Stimulated activated naive CD8-positive, alpha-beta T cell treated with anti-CD3 and anti-CD28 coated beads, Interleukin-15, Interleukin-2, amounts not matched to agents 100 ng/mL and 50 ng/mL, for 24 hours (primary cell): ENCODE measurements at regions not wholly inside any gene's neighbourhood (a gene's known extent, or its start where the extent isn't known, plus 50 kb on each side); places are given as distances from the start of the nearest gene placed in this dataset.
A peak's percentile ranks its signal among the peaks of the same experiment; 100 is the strongest.
"Not testable (repeated sequence)": the region's sequence is repeated elsewhere in the genome, so short reads cannot be mapped to it uniquely, and the experiment has no call there.

Experiments used
- H3K27ac Mint-ChIP-seq: one replicate; pipeline ENCODE4 v1.8.0; 2021; ENCODE audit warnings: mild to moderate bottlenecking, mixed read lengths
- H3K27me3 Mint-ChIP-seq: one replicate; pipeline ENCODE4 v1.8.0; 2021; ENCODE audit warnings: mixed read lengths
- H3K36me3 Mint-ChIP-seq: one replicate; pipeline ENCODE4 v1.8.0; 2021; ENCODE audit warnings: low read depth, mixed read lengths
- H3K4me1 Mint-ChIP-seq: one replicate; pipeline ENCODE4 v1.8.0; 2021; ENCODE audit warnings: low read depth, mixed read lengths
- H3K4me3 Mint-ChIP-seq: one replicate; pipeline ENCODE4 v1.8.0; 2021; ENCODE audit warnings: mild to moderate bottlenecking, mixed read lengths
- H3K9me3 Mint-ChIP-seq: one replicate; pipeline ENCODE4 v1.8.0; 2021; ENCODE audit warnings: mixed read lengths

DNA sequence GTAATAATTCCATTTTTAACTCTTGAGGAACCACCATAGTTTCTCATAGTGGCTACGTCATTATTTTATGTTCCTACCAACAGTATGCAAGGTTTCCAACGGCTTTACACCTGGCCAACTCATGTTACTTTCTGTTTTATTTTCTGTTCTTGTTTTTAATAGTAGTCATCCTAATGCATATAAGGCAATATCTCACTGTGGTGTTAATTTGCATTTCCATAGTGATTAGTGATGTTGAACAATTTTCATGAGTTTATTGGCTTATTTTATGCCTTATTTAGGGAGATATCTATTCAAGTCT is 465.5 kb upstream of the KLF6 start:
- Mint-ChIP-seq H3K4me3 (no peak overlapping the region), H3K36me3 (no peaks in the 10 kb centered on the region), H3K27me3 (peaks cover 5% of the 10 kb centered on the region), H3K27ac (no peak overlapping the region), H3K9me3 (peaks cover 5% of the 10 kb centered on the region), H3K4me1 (peaks cover 31% of the 10 kb centered on the region)

DNA sequence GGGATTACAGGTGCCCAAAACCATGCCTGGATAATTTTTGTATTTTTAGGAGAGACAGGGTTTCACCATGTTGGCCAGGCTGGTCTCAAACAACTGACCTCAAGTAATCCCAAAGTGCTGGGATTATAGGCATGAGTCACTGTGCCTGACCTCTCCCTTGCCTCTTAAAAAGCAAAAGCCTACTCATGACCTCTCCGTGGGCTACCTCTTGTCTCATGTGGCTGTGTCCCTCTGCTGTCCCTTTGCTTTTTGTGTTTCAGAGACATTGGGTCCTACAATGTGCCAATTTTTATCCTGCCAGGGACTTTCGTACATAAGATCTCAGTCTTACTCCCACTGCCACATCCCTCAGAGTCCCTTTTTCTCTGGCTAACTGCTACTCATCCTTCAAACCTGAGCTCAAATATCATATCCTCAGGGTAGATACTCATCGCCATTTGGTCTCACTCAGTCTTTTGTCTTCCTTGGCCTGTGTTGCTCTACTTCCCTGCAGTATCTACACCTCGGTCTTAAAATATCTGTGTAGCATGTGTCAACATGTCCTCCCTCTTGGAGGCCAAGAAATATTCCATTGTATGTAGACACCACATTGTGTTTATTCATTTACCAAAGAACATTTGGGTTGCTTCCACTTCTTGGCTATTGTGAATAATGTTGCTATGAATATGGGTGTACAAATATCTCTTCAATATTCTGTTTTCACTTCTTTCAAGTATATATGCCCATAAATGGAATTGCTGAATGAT is 465.0 kb upstream of the KLF6 start:
- peaks cover under 1% of the 10 kb centered on the region for H3K9me3 Mint-ChIP-seq
- H3K4me3 Mint-ChIP-seq, result no peak overlapping the region
- H3K27ac Mint-ChIP-seq, result no peak overlapping the region
- no peaks in the 10 kb centered on the region for H3K36me3 Mint-ChIP-seq
- peaks cover under 1% of the 10 kb centered on the region for H3K27me3 Mint-ChIP-seq
- peaks cover 33% of the 10 kb centered on the region for H3K4me1 Mint-ChIP-seq

GRCh38 chr10:4247379-4247778 is 462.4 kb upstream of the KLF6 start:
- Mint-ChIP-seq H3K9me3 (no peaks in the 10 kb centered on the region), H3K36me3 (no peaks in the 10 kb centered on the region), H3K27ac (peak overlapping the region; percentile 70), H3K4me3 (peak overlapping the region; percentile 38), H3K27me3 (no peaks in the 10 kb centered on the region), H3K4me1 (peaks cover 58% of the 10 kb centered on the region)

GRCh38 chr10:4246881-4247358 is 461.9 kb upstream of the KLF6 start:
- H3K4me3 Mint-ChIP-seq, result peak overlapping the region; percentile 38
- H3K4me1 Mint-ChIP-seq, result peaks cover 63% of the 10 kb centered on the region
- no peaks in the 10 kb centered on the region for H3K36me3 Mint-ChIP-seq
- peak overlapping the region; percentile 70 for H3K27ac Mint-ChIP-seq
- H3K27me3 Mint-ChIP-seq, result no peaks in the 10 kb centered on the region
- H3K9me3 Mint-ChIP-seq, result no peaks in the 10 kb centered on the region

DNA sequence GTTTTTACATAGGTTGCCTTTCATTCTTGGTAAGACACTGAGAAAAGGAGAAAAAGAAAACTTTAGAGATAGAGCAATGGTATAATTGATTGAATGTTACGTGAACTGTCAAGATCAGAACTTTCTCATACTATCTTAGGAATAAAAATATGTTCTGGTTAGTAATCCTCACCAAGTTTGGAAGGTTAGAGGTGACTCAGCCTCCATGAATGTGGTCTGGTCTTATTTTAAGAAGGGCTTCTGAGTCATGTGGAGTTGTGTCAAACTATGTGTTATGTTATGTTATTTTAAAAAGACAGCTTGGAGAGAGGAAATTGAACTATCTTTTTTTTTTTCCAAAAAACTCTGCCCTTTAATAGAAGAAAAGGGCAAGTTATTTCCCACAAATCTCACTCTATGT is 458.6 kb upstream of the KLF6 start:
- Mint-ChIP-seq H3K36me3 (no peaks in the 10 kb centered on the region), H3K9me3 (no peaks in the 10 kb centered on the region), H3K4me1 (peaks cover 53% of the 10 kb centered on the region), H3K27me3 (no peaks in the 10 kb centered on the region), H3K27ac (peak overlapping the region; percentile 43), H3K4me3 (peak overlapping the region; percentile 27)

DNA sequence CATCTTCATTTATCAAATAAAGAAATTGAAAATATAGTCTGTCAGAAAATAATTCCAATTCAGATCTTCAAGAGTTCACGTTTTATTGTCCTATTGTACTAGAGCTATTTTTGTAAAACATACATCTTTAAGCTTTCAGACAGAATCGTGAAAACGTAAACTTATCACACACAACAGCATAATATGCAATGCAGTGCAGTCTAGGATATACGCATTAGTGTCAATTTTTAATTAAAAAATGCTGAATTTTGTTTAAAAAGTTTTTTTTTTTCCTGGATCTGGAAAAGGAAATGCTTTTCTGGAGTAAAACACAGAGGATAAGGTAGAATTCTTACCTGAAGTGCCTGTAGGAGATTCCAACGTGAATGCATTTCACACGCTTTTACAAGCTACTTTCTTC is 458.2 kb upstream of the KLF6 start:
- peak overlapping the region; percentile 43 for H3K27ac Mint-ChIP-seq
- H3K4me3 Mint-ChIP-seq, result peak overlapping the region; percentile 27
- no peaks in the 10 kb centered on the region for H3K27me3 Mint-ChIP-seq
- no peaks in the 10 kb centered on the region for H3K36me3 Mint-ChIP-seq
- H3K9me3 Mint-ChIP-seq, result no peaks in the 10 kb centered on the region
- H3K4me1 Mint-ChIP-seq, result peaks cover 53% of the 10 kb centered on the region

- H3K27ac Mint-ChIP-seq, result peak overlapping the region; percentile 12
- H3K27me3 Mint-ChIP-seq, result no peaks in the 10 kb centered on the region
- no peaks in the 10 kb centered on the region for H3K36me3 Mint-ChIP-seq
- no peaks in the 10 kb centered on the region for H3K9me3 Mint-ChIP-seq
- H3K4me1 Mint-ChIP-seq, result peaks cover 53% of the 10 kb centered on the region
- no peak overlapping the region for H3K4me3 Mint-ChIP-seq
These were observed 457.6 kb upstream of the KLF6 start for GRCh38 chr10:4242561-4243035.

DNA sequence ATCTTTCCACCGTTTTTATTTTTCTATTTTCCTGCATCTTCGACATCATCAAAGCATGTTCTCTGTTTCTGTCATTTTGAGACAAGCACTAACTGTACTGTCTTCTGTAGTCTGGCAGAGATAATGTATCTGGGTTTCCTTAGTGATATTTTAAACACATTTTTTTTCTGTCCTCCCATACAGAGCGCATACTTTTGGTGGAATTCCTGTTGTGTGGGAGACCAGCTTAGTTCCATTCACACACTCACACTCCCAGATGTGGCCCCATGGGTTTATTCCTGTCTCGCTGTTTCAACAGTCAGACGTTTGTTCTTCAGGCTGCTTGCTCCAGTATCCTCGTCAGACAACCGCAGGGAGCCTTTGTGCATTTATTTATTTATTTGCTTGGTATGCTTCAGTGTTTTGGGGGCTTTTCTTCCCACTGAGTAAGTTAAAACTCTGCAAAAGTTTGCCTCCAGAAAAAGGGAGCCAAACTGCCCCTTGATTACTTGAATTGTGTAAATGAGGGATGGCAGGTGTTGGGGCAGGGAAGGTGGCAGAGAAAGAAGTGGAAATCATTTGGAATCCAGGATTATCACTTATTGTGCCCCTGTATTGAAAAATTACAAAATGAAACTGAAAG is 456.8 kb upstream of the KLF6 start:
- peaks cover 4% of the 10 kb centered on the region for H3K9me3 Mint-ChIP-seq
- peaks cover 45% of the 10 kb centered on the region for H3K4me1 Mint-ChIP-seq
- no peak overlapping the region for H3K27ac Mint-ChIP-seq
- no peak overlapping the region for H3K4me3 Mint-ChIP-seq
- H3K27me3 Mint-ChIP-seq, result no peaks in the 10 kb centered on the region
- no peaks in the 10 kb centered on the region for H3K36me3 Mint-ChIP-seq

DNA sequence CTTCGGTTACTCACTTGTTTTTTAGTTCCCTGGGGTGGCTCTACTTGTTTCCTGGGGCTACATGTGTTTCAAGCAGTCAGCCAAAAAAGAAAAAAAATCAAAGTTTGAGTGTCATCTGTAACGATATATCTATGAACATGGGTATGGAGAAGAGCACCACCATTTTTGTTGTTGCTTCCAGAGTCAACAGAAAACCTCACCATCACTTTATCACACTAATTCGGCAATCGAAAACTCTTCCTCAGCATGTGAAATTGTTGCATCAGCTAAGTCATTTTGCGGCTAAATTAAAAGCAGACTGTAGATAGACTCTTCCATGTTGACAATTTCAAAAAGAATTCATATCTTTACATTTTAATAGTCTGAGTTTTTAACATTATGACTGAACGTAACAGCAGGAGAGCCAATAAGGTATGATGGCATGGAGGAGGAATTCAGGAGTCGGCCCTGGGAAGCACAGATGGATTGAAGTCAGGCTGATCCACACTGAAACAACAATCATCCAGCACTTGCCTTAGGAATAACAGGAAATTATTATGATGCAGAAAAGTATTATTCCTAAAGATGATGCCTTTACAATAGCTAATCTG is 455.7 kb upstream of the KLF6 start:
- H3K4me3 Mint-ChIP-seq, result no peak overlapping the region
- peaks cover 4% of the 10 kb centered on the region for H3K9me3 Mint-ChIP-seq

DNA sequence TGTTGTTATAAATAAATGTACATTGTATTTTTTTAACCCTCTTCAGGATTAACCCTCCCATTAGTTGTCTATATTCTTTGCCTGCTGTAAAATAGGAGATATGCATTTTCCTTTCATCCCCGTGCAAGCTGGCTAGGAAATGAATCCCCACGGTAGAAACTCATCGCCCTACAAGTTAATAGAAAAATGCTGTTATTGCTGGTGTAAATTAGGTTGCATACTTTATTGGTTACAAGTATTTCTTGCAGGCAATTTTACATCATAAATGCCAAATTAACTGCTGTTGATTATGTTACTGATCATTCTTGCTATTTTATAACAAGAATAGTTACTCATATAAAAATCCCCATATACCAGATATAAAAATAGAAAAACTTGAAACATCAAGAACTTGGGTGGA is 454.2 kb upstream of the KLF6 start:
- Mint-ChIP-seq H3K9me3 (peaks cover 4% of the 10 kb centered on the region), H3K27ac (no peak overlapping the region), H3K4me1 (peaks cover 34% of the 10 kb centered on the region), H3K27me3 (no peaks in the 10 kb centered on the region), H3K36me3 (no peaks in the 10 kb centered on the region), H3K4me3 (no peak overlapping the region)

More for the DNA sequence above, 455.7 kb upstream of the KLF6 start:
- H3K27me3 Mint-ChIP-seq, result no peaks in the 10 kb centered on the region
- H3K27ac Mint-ChIP-seq, result no peak overlapping the region
- no peaks in the 10 kb centered on the region for H3K36me3 Mint-ChIP-seq
- H3K4me1 Mint-ChIP-seq, result peaks cover 34% of the 10 kb centered on the region

GRCh38 chr10:4236905-4237304 is 451.9 kb upstream of the KLF6 start:
- H3K4me3 Mint-ChIP-seq, H3K27me3 Mint-ChIP-seq, H3K36me3 Mint-ChIP-seq, H3K27ac Mint-ChIP-seq, H3K9me3 Mint-ChIP-seq: not testable (repeated sequence)
- peaks cover 12% of the 10 kb centered on the region for H3K4me1 Mint-ChIP-seq

- Mint-ChIP-seq H3K27me3 (no peaks in the 10 kb centered on the region), H3K9me3 (peaks cover 7% of the 10 kb centered on the region), H3K27ac (no peak overlapping the region), H3K4me3 (no peak overlapping the region), H3K4me1 (peaks cover 11% of the 10 kb centered on the region), H3K36me3 (no peaks in the 10 kb centered on the region)
These were observed 449.7 kb upstream of the KLF6 start for GRCh38 chr10:4234661-4235060.

DNA sequence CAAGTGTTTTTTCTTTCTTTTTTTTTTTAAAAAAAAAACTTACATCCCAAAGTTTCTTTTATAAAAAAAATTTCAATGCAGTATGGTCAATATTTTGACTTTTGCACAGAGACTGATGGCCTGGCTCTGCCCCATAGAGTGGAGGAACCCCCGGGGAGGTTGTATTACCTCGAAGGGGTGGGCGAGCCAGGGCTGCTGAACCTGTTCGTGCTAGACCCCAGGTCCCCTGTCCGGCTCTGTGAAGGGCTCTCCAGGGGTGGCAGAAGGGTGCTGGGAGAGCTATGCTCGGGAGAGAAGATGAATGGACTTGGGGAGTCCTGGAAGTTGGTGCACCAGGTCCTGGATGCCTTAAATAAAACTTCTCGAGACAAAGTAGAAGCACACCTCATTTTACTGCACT is 446.4 kb upstream of the KLF6 start:
- Mint-ChIP-seq H3K9me3 (peaks cover 3% of the 10 kb centered on the region), H3K36me3 (no peaks in the 10 kb centered on the region), H3K4me1 (peaks cover 11% of the 10 kb centered on the region), H3K4me3 (no peak overlapping the region), H3K27ac (no peak overlapping the region), H3K27me3 (no peaks in the 10 kb centered on the region)

- Mint-ChIP-seq H3K4me1 (peaks cover 5% of the 10 kb centered on the region), H3K9me3 (peaks cover 3% of the 10 kb centered on the region), H3K4me3 (no peak overlapping the region), H3K27ac (no peak overlapping the region), H3K27me3 (no peaks in the 10 kb centered on the region), H3K36me3 (no peaks in the 10 kb centered on the region)
These were observed 445.0 kb upstream of the KLF6 start for GRCh38 chr10:4230036-4230435.

GRCh38 chr10:4229106-4229505 is 444.1 kb upstream of the KLF6 start:
- Mint-ChIP-seq H3K4me3 (no peak overlapping the region), H3K27me3 (no peaks in the 10 kb centered on the region), H3K36me3 (no peaks in the 10 kb centered on the region), H3K4me1 (no peaks in the 10 kb centered on the region), H3K9me3 (peaks cover 3% of the 10 kb centered on the region), H3K27ac (no peak overlapping the region)
